ENCODE measurements at regions not wholly inside any gene's neighbourhood (a gene's known extent, or its start where the extent isn't known, plus 50 kb on each side); places are given as distances from the start of the nearest gene placed in this dataset.

GRCh38 chr4:89422441-89422990 lies 114.9 kb upstream of the GPRIN3 start:
- H3K36me3 Mint-ChIP-seq (ENCODE audit: low read depth): no peaks in the 10 kb centered on the region
- H3K27ac Mint-ChIP-seq: no peak overlapping the region

GRCh38 chr4:89420507-89420906 lies 112.9 kb upstream of the GPRIN3 start:
- Mint-ChIP-seq H3K36me3 (ENCODE audit: low read depth) (no peaks in the 10 kb centered on the region), H3K4me3 (no peak overlapping the region), H3K27me3 (ENCODE audit: low read depth, poor library complexity) (peaks cover 4% of the 10 kb centered on the region), H3K4me1 (no peaks in the 10 kb centered on the region), H3K27ac (no peak overlapping the region), H3K9me3 (no peaks in the 10 kb centered on the region)
- TF ChIP-seq CTCF (IDR thresholded peaks at IDR 0.05): no peak
- DNase-seq: no peak

More at GRCh38 chr4:89422441-89422990, 114.9 kb upstream of the GPRIN3 start:
- Mint-ChIP-seq H3K9me3 (no peaks in the 10 kb centered on the region), H3K27me3 (ENCODE audit: low read depth, poor library complexity) (peaks cover 4% of the 10 kb centered on the region), H3K4me3 (no peak overlapping the region), H3K4me1 (no peaks in the 10 kb centered on the region)
- TF ChIP-seq CTCF (IDR thresholded peaks at IDR 0.05): no peak
- DNase-seq: no peak

- Mint-ChIP-seq H3K27me3 (ENCODE audit: low read depth, poor library complexity) (peaks cover 4% of the 10 kb centered on the region), H3K4me3 (no peak overlapping the region), H3K9me3 (no peaks in the 10 kb centered on the region), H3K36me3 (ENCODE audit: low read depth) (no peaks in the 10 kb centered on the region), H3K27ac (no peak overlapping the region), H3K4me1 (no peaks in the 10 kb centered on the region)
- no peak for TF ChIP-seq CTCF (IDR thresholded peaks at IDR 0.05)
- DNase-seq: no peak
Observed at GRCh38 chr4:89419111-89419695, 111.6 kb upstream of the GPRIN3 start.

- H3K36me3 Mint-ChIP-seq (ENCODE audit: low read depth): no peaks in the 10 kb centered on the region
- peaks cover 9% of the 10 kb centered on the region for H3K4me1 Mint-ChIP-seq
- no peak overlapping the region for H3K27ac Mint-ChIP-seq
- no peak overlapping the region for H3K4me3 Mint-ChIP-seq
- no peak for DNase-seq
- peaks cover 4% of the 10 kb centered on the region for H3K27me3 Mint-ChIP-seq (ENCODE audit: low read depth, poor library complexity)
- TF ChIP-seq CTCF (IDR thresholded peaks at IDR 0.05): no peak
- H3K9me3 Mint-ChIP-seq: no peaks in the 10 kb centered on the region
Observed at GRCh38 chr4:89416960-89417359, 109.4 kb upstream of the GPRIN3 start.

GRCh38 chr4:89413518-89413917 lies 105.9 kb upstream of the GPRIN3 start:
- no peaks in the 10 kb centered on the region for H3K36me3 Mint-ChIP-seq (ENCODE audit: low read depth)
- no peaks in the 10 kb centered on the region for H3K27me3 Mint-ChIP-seq (ENCODE audit: low read depth, poor library complexity)
- peaks cover 32% of the 10 kb centered on the region for H3K4me1 Mint-ChIP-seq
- H3K4me3 Mint-ChIP-seq: no peak overlapping the region
- H3K9me3 Mint-ChIP-seq: no peaks in the 10 kb centered on the region
- no peak for DNase-seq
- no peak for TF ChIP-seq CTCF (IDR thresholded peaks at IDR 0.05)
- no peak overlapping the region for H3K27ac Mint-ChIP-seq
